ENCODE measurements at regions not wholly inside any gene's neighbourhood (a gene's known extent, or its start where the extent isn't known, plus 50 kb on each side); places are given as distances from the start of the nearest gene placed in this dataset.

DNA sequence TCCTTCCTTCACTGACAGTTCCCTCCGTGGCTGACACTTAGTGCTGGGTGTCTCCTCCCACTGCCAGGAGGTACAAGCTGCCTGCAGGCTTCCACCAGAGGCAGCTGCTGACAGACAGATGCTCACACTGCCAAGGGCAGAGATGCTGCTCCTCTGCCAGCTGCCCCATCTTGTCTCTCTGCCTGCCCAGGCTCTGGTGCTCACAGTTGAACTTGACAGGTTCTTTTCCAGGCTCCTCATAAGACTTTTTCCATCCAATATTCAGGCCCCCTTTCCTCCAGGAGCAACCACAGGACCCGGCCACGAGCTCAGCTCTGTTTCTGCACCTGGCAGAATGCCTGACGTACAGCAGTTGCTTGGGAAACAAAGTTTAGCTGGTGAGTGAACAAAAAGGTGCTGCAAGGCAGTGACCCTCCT is 79.8 kb downstream of the PSMB1 start:
- no peak for TF ChIP-seq EP300 (IDR thresholded peaks at IDR 0.05)
- TF ChIP-seq POLR2AphosphoS5 (IDR thresholded peaks at IDR 0.05), result no peak

Data from stomach (tissue), 4 donors.